Neuronal stem cell (in vitro differentiated cells): ENCODE measurements at regions not wholly inside any gene's neighbourhood (a gene's known extent, or its start where the extent isn't known, plus 50 kb on each side); places are given as distances from the start of the nearest gene placed in this dataset.
"Not testable (repeated sequence)": the region's sequence is repeated elsewhere in the genome, so short reads cannot be mapped to it uniquely, and the experiment has no call there.

ENCODE experiments used
- DNase-seq: peaks from one replicate; pipeline ENCODE4 v3.0.0-alpha.2; 2013; ENCODE audit warnings: low spot score
- H2AFZ ChIP-seq: one replicate; pipeline ENCODE4 v1.6.1; 2013; ENCODE audit warnings: mild to moderate bottlenecking, low read length, inconsistent platforms
- H2AK5ac ChIP-seq: 2 replicates; pipeline ENCODE4 v1.6.1; 2013; ENCODE audit warnings: low read depth, mild to moderate bottlenecking, inconsistent platforms, low read length, moderate library complexity, mixed read lengths
- H2BK120ac ChIP-seq: 2 replicates; pipeline ENCODE4 v1.6.1; 2013; ENCODE audit warnings: low read depth, mild to moderate bottlenecking, inconsistent platforms, low read length, moderate library complexity, mixed read lengths
- H2BK12ac ChIP-seq: one replicate; pipeline ENCODE4 v1.6.1; 2013; ENCODE audit warnings: low read length, inconsistent platforms
- H2BK15ac ChIP-seq: 2 replicates; pipeline ENCODE4 v1.6.1; 2013; ENCODE audit warnings: mild to moderate bottlenecking, low read length, inconsistent platforms, mixed read lengths
- H2BK5ac ChIP-seq: one replicate; pipeline ENCODE4 v1.6.1; 2013; ENCODE audit warnings: inconsistent platforms, mild to moderate bottlenecking, low read length, moderate library complexity
- H3K14ac ChIP-seq: one replicate; pipeline ENCODE4 v1.6.1; 2013; ENCODE audit warnings: low read length, inconsistent platforms
- H3K18ac ChIP-seq: 2 replicates; pipeline ENCODE4 v1.6.1; 2013; ENCODE audit warnings: low read length, inconsistent platforms
- H3K23ac ChIP-seq: 2 replicates; pipeline ENCODE4 v1.6.1; 2013; ENCODE audit warnings: low read depth, mild to moderate bottlenecking, mixed read lengths, low read length, inconsistent platforms; ENCODE audit not compliant: poor library complexity
- H3K27ac ChIP-seq: replicated peaks from 3 replicates; pipeline ENCODE4 v1.5.1; 2013; ENCODE audit warnings: low read length, inconsistent platforms
- H3K27me3 ChIP-seq, 3 experiments: 2 replicates each; pipeline ENCODE4 v1.6.1; 2013; ENCODE audit warnings: low read length in 3 of 3, mild to moderate bottlenecking in 2 of 3, inconsistent platforms in 1 of 3, low read depth in 1 of 3, mixed read lengths in 1 of 3, moderate library complexity in 1 of 3; ENCODE audit not compliant: control insufficient read depth in 3 of 3, insufficient read depth in 3 of 3
- H3K36me3 ChIP-seq, 2 donors: replicated peaks in 1 of 2; 2 replicates each; pipeline ENCODE4 v1.6.1; 2013; ENCODE audit warnings: low read length in 2 of 2; ENCODE audit not compliant: control insufficient read depth in 2 of 2, insufficient read depth in 2 of 2
- H3K4ac ChIP-seq: 2 replicates; pipeline ENCODE4 v1.6.1; 2013; ENCODE audit warnings: inconsistent platforms, mild to moderate bottlenecking, low read length, moderate library complexity
- H3K4me1 ChIP-seq, 2 donors: 1 replicate in 1 of 2; 2 replicates in 1 of 2; pipeline ENCODE4 v1.6.1; 2013; ENCODE audit warnings: low read length in 2 of 2, low read depth in 1 of 2; ENCODE audit not compliant: control insufficient read depth in 2 of 2, insufficient read depth in 1 of 2
- H3K4me2 ChIP-seq: one replicate; pipeline ENCODE4 v1.6.1; 2013; ENCODE audit warnings: mild to moderate bottlenecking, low read length, inconsistent platforms; ENCODE audit not compliant: insufficient read depth, poor library complexity, severe bottlenecking
- H3K4me3 ChIP-seq, 2 donors: 2 replicates each; pipeline ENCODE4 v1.5.1; 2013; ENCODE audit warnings: low read length in 2 of 2, mild to moderate bottlenecking in 2 of 2, inconsistent platforms in 1 of 2, moderate library complexity in 1 of 2
- H3K79me1 ChIP-seq: one replicate; pipeline ENCODE4 v1.6.1; 2013; ENCODE audit warnings: low read depth, mild to moderate bottlenecking, inconsistent platforms, low read length, moderate library complexity
- H3K9ac ChIP-seq: one replicate; pipeline ENCODE4 v1.6.1; 2013; ENCODE audit warnings: mild to moderate bottlenecking, low read depth, low read length, inconsistent platforms; ENCODE audit not compliant: poor library complexity
- H3K9me3 ChIP-seq, 2 donors: replicated peaks in 1 of 2; 2 replicates each; pipeline versions ENCODE3 to v1.6.1; 2013; ENCODE audit warnings: low read length in 2 of 2, mild to moderate bottlenecking in 2 of 2, inconsistent platforms in 1 of 2, low read depth in 1 of 2, mixed read lengths in 1 of 2, moderate library complexity in 1 of 2; ENCODE audit not compliant: control insufficient read depth in 2 of 2, insufficient read depth in 1 of 2
- H4K8ac ChIP-seq: one replicate; pipeline ENCODE4 v1.6.1; 2013; ENCODE audit warnings: low read depth, mild to moderate bottlenecking, inconsistent platforms, low read length, moderate library complexity
- H4K91ac ChIP-seq: one replicate; pipeline ENCODE4 v1.6.1; 2013; ENCODE audit warnings: low read length, low read depth, mild to moderate bottlenecking, inconsistent platforms; ENCODE audit not compliant: poor library complexity
- WGBS, 2 donors: extraction: QIAGEN DNeasy Blood & Tissue Kit; methylation state at CpG; one replicate each; pipeline ENCODE4 v1.1.7; 2013; ENCODE audit warnings: missing lambda C conversion rate in 2 of 2, mixed read lengths in 1 of 2; ENCODE audit not compliant: insufficient read length in 2 of 2, insufficient replicate concordance in 1 of 2; ENCODE audit errors: extremely low coverage in 2 of 2; 5-methylcytosine and 5-hydroxymethylcytosine counted together

DNA sequence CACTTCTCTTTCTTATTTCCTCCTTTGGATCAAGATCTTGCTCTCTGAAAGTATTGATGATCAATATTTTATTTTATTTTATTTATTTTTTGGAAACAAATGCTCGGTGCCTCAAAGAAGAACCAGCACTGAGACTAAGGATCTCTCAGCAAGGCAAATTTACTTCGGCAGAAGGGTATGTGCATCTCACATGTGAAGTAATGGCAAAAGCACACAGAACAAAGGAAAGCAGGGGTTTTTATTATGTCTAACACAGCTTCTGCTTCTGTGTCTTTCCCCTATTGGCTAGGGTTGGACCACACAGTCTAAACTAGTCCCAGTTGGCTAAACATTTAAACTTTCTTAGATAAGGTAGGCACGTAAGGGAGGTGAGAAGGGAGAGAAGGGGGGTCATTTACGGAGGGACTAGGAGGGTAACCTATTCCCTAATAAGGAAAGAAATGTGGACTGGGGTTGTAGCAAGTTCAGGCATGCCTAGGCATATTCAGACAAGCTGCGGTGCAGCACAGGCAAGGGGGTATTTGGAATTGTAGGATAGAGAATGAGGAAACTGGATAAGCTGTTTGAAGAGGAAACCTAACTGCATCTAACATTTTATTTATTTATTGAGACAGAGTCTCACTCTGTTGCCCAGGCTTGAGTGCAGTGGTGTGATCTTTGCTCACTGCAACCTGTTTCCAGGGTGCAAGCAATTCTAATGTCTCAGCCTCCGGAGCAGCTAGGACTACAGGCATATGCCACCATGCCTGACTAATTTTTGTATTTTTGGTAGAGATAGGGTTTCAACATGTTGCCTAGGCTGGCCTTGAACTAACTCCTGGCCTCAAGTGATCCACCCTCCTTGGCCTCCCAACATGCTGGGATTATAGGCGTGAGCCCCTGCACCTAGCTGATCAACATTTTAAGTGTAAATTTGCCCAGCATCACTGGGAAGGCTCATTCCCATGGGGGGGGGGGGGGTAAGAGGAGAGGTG, 90.0 kb upstream of the EIF5 start:
- Histone ChIP-seq H3K4me2 (no peak overlapping the region), H3K9ac (no peak overlapping the region), H3K4ac (no peak overlapping the region), H3K23ac (no peak overlapping the region), H2BK120ac (no peak overlapping the region), H3K27ac (no peak overlapping the region), H2AK5ac (no peak overlapping the region), H3K9me3 (peaks cover 0 to 3% of the 10 kb centered on the region in 2 donors), H3K4me3 (no peak overlapping the region), H2BK15ac (no peak overlapping the region), H2AFZ (no peak overlapping the region), H4K8ac (no peak overlapping the region), H2BK12ac (no peak overlapping the region), H3K18ac (no peak overlapping the region), H3K14ac (no peak overlapping the region), H3K4me1 (no peaks in the 10 kb centered on the region), H3K27me3 (no peaks in the 10 kb centered on the region), H2BK5ac (no peak overlapping the region), H4K91ac (no peak overlapping the region), H3K36me3 (no peaks in the 10 kb centered on the region), H3K79me1 (no peaks in the 10 kb centered on the region)
- no CpG with 5 or more reads among the region's 7 CpGs for WGBS, 2 donors
- no peak for DNase-seq

DNA sequence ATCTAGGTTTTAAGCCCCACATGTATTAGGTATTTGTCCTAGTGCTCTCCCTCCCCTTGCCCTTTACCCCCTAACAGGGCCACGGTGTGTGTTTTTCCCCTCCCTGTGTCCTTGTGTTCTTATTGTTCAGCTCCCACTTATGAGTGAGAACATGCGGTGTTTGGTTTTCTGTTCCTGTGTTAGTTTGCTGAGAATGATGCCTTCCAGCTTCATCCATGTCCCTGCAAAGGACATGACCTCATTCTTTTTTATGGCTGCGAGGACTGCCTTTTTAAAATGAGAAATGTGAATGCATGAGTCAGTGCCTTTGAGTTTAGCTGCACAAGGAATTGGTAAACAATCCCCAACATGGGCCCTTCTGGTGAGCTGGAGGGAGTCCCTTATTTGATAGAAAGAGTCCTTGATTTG, 88.4 kb upstream of the EIF5 start:
- not testable (repeated sequence) for H3K14ac ChIP-seq, H3K36me3 ChIP-seq, H3K79me1 ChIP-seq, DNase-seq, H4K91ac ChIP-seq, H2AK5ac ChIP-seq, H2BK5ac ChIP-seq, H3K9me3 ChIP-seq, H2BK12ac ChIP-seq, H3K4me3 ChIP-seq, H3K23ac ChIP-seq, H2BK15ac ChIP-seq, H3K18ac ChIP-seq, H3K4ac ChIP-seq, H2BK120ac ChIP-seq, H4K8ac ChIP-seq, H3K4me1 ChIP-seq, H3K9ac ChIP-seq, H3K4me2 ChIP-seq, H3K27ac ChIP-seq, H3K27me3 ChIP-seq
- WGBS, 2 donors: no CpG with 5 or more reads among the region's 3 CpGs
- H2AFZ ChIP-seq: peak overlapping the region; percentile 24

GRCh38 chr14:103246070-103246469, 88.0 kb upstream of the EIF5 start:
- Histone ChIP-seq H2AK5ac (no peak overlapping the region), H2BK120ac (no peak overlapping the region), H3K23ac (no peak overlapping the region), H3K4me2 (no peak overlapping the region), H3K27me3 (no peaks in the 10 kb centered on the region), H3K4ac (no peak overlapping the region), H3K18ac (no peak overlapping the region), H3K4me3 (no peak overlapping the region), H3K79me1 (no peaks in the 10 kb centered on the region), H3K9ac (no peak overlapping the region), H2AFZ (peak overlapping the region; percentile 24), H3K4me1 (no peaks in the 10 kb centered on the region), H2BK12ac (no peak overlapping the region), H3K9me3 (no peaks in the 10 kb centered on the region), H2BK15ac (no peak overlapping the region), H3K36me3 (no peaks in the 10 kb centered on the region), H4K8ac (no peak overlapping the region), H3K14ac (no peak overlapping the region), H2BK5ac (no peak overlapping the region), H3K27ac (no peak overlapping the region), H4K91ac (no peak overlapping the region)
- no CpG with 5 or more reads among the region's 2 CpGs for WGBS, 2 donors
- no peak for DNase-seq

- Histone ChIP-seq H3K27ac (no peak overlapping the region), H3K18ac (no peak overlapping the region), H3K14ac (no peak overlapping the region), H2BK15ac (no peak overlapping the region), H3K9ac (no peak overlapping the region), H3K4me1 (no peaks in the 10 kb centered on the region), H3K79me1 (no peaks in the 10 kb centered on the region), H3K4ac (no peak overlapping the region), H3K9me3 (peaks cover 0 to 2% of the 10 kb centered on the region in 2 donors), H3K23ac (no peak overlapping the region), H3K36me3 (no peaks in the 10 kb centered on the region), H3K4me3 (no peak overlapping the region), H2BK5ac (no peak overlapping the region), H2BK12ac (no peak overlapping the region), H4K91ac (no peak overlapping the region), H2BK120ac (no peak overlapping the region), H3K4me2 (no peak overlapping the region), H4K8ac (no peak overlapping the region), H2AFZ (no peak overlapping the region), H3K27me3 (no peaks in the 10 kb centered on the region), H2AK5ac (no peak overlapping the region)
- no peak for DNase-seq
- WGBS, 2 donors: no CpG with 5 or more reads among the region's 7 CpGs
These were observed 86.8 kb upstream of the EIF5 start for GRCh38 chr14:103247169-103247606.
